Left hindlimb (tissue), 1 donor: ENCODE measurements at regions not wholly inside any gene's neighbourhood (a gene's known extent, or its start where the extent isn't known, plus 50 kb on each side); places are given as distances from the start of the nearest gene placed in this dataset.
"Not testable (repeated sequence)": the region's sequence is repeated elsewhere in the genome, so short reads cannot be mapped to it uniquely, and the experiment has no call there.

Experiments
- DNase-seq: peaks from one replicate; pipeline ENCODE4 v3.0.0-alpha.2; 2018

- DNase-seq: no peak
These were observed 252.8 kb upstream of the CNTN6 start for GRCh38 chr3:839981-840380.

GRCh38 chr3:851098-851790, 241.6 kb upstream of the CNTN6 start:
- no peak for DNase-seq

GRCh38 chr3:852033-852432, 240.8 kb upstream of the CNTN6 start:
- DNase-seq: no peak

- DNase-seq: no peak
These were observed 239.3 kb upstream of the CNTN6 start for GRCh38 chr3:853489-853888.

GRCh38 chr3:859135-859534, 233.7 kb upstream of the CNTN6 start:
- DNase-seq: no peak

GRCh38 chr3:861721-862120, 231.1 kb upstream of the CNTN6 start:
- DNase-seq: no peak

GRCh38 chr3:869269-869668, 223.6 kb upstream of the CNTN6 start:
- DNase-seq: no peak

GRCh38 chr3:869734-870133, 223.1 kb upstream of the CNTN6 start:
- DNase-seq: no peak

- no peak for DNase-seq
These were observed 221.2 kb upstream of the CNTN6 start for GRCh38 chr3:871651-872050.

GRCh38 chr3:877001-877400, 215.8 kb upstream of the CNTN6 start:
- no peak for DNase-seq

GRCh38 chr3:878746-879145, 214.1 kb upstream of the CNTN6 start:
- DNase-seq: no peak

- DNase-seq: no peak
These were observed 212.5 kb upstream of the CNTN6 start for GRCh38 chr3:880371-880770.

- DNase-seq: no peak
These were observed 210.3 kb upstream of the CNTN6 start for GRCh38 chr3:882533-882932.

- no peak for DNase-seq
These were observed 190.7 kb upstream of the CNTN6 start for GRCh38 chr3:901953-902778.

- no peak for DNase-seq
These were observed 187.6 kb upstream of the CNTN6 start for GRCh38 chr3:905217-905616.

GRCh38 chr3:906739-907138, 186.1 kb upstream of the CNTN6 start:
- no peak for DNase-seq

GRCh38 chr3:908839-909238, 184.0 kb upstream of the CNTN6 start:
- DNase-seq: no peak

- DNase-seq: not testable (repeated sequence)
These were observed 180.1 kb upstream of the CNTN6 start for GRCh38 chr3:912717-913116.

- DNase-seq: no peak
These were observed 169.5 kb upstream of the CNTN6 start for GRCh38 chr3:923161-923910.

GRCh38 chr3:930866-931265, 162.0 kb upstream of the CNTN6 start:
- DNase-seq: no peak

GRCh38 chr3:933326-933725, 159.5 kb upstream of the CNTN6 start:
- no peak for DNase-seq

GRCh38 chr3:944786-945185, 148.0 kb upstream of the CNTN6 start:
- no peak for DNase-seq

GRCh38 chr3:945738-946137, 147.1 kb upstream of the CNTN6 start:
- DNase-seq: no peak

GRCh38 chr3:952906-953305, 139.9 kb upstream of the CNTN6 start:
- DNase-seq: no peak
